ENCODE measurements at regions not wholly inside any gene's neighbourhood (a gene's known extent, or its start where the extent isn't known, plus 50 kb on each side); places are given as distances from the start of the nearest gene placed in this dataset.

DNA sequence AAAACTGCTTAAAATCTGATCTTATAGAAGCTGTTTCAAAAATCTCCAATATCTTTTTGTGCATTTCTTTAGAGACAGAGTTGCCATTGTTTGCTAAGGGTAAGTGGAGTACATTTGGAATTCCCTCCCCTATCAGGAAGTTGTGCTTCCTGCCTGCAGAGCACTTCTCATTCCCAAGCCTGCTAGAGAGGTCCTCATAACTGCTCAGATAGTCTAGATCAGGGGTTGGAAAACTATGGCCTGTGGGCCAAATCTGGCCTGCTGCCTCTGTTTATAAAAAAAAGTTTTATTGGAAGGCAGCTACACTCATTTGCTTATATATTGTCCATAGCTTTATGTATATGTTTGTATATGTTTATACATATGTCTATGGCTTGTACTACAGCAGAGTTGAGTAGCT is 333.7 kb upstream of the PROK2 start:
- DNase-seq, result no peak

DNA sequence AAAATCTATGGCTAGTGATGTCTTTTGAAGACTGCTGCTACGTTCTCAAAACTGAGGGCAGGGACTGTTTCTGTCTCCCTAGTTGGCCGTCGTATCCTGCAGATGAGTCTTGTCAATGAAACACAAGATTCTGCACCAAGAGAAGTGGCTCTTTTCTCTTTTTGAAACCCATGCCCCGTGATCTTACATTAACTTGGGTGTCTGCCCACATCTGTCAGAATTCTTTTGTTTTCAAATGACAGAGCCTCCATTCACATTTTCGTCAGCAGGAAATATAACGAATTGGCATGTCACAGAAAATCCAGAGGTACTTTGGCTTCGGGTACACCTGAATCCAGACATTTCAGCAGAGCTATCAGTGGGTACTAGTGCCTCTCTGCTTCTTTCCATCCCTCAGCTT is 331.3 kb upstream of the PROK2 start:
- DNase-seq, result no peak

DNA sequence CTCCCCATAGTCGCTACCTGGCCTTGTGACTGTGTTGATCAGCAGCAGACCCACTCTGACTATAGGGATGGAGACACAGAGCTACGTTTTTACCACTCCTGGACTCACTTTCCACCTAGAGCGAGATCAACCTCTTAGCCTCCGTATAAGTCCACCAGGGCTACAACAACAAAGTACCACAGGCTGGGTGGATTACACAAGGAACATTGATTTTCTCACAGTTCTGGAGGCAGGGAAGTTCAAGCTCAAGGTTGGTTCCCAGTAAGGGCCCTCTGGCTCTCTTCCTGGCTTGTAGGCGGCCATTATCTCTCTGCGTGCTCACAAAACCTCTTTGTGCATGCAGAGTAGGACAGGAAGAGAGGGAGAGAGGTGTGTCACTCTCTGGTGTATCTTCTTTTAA is 330.4 kb upstream of the PROK2 start:
- no peak for DNase-seq

DNA sequence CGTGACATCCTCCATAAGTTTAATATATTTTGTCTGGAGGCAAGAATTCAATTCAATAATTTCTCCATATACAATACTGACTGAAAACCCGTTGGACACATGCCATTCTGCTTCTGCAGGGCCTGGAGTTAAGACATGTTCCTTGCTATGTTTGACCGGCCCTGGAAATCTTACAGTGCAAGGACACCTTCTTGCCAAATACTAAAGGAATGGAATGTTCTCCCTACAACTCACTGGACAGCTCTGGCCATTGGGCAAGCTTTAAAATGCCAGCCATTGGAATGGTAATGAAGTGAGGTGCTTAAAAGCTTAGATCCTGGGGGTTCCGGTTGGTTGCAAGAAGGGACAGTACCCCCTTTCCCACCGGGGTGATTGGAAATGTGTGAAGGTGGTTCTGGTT is 329.8 kb upstream of the PROK2 start:
- DNase-seq, result no peak

DNA sequence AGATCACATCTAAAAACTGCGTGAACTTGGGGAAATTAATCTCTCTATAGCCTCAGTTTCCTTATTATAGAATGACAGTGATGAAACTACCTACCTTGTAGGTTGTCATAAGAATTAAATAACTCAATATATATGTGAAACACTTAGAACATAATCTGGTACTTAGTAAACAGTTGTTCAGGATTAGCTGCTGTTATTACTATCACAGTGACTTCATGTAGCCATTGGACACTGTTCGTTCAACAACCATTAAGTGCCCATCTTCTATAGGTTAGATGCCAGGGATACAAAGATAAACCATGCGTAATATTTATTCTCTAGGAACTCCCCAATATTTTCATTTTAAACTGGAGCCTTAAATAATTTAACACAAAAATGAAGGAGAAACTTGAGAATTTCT is 329.0 kb upstream of the PROK2 start:
- no peak for DNase-seq

DNA sequence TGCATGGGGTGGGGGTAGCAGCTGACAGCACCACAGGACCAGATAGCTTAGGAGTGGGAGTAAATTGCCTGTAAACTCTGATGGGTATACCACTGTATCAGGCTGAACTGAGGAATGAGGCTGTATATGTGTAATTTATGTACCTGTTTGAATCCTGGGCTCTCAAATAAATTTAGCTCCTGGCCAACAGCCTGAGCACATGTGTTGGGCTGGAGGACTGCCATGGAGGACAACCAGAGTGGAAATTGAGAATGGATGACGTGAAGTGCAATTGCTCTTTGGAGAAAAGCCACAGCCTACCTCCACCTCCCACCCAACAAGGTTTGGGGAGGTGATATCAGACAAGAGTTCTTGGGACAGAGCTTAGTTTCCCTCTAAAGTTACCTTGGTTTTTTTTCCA is 328.6 kb upstream of the PROK2 start:
- no peak for DNase-seq

DNA sequence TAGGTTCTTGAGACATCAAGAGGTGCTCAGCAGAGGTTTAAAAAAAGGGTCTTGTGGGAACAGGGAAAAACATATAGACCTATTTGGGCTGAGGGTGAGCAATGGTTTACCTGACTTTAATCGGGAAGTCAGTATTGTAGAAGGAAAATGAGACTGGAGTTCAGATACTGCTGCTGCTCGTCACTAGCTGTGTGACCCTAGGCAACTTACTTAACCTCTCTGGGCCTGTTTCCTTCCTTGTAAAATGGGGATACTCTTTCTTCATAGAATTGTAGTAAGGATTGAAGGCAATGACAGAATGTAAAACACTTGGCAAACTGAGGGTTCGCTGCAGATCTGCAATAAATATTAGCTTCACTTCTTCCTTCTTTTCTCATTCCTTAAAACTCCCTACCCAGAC is 327.5 kb upstream of the PROK2 start:
- no peak for DNase-seq

DNA sequence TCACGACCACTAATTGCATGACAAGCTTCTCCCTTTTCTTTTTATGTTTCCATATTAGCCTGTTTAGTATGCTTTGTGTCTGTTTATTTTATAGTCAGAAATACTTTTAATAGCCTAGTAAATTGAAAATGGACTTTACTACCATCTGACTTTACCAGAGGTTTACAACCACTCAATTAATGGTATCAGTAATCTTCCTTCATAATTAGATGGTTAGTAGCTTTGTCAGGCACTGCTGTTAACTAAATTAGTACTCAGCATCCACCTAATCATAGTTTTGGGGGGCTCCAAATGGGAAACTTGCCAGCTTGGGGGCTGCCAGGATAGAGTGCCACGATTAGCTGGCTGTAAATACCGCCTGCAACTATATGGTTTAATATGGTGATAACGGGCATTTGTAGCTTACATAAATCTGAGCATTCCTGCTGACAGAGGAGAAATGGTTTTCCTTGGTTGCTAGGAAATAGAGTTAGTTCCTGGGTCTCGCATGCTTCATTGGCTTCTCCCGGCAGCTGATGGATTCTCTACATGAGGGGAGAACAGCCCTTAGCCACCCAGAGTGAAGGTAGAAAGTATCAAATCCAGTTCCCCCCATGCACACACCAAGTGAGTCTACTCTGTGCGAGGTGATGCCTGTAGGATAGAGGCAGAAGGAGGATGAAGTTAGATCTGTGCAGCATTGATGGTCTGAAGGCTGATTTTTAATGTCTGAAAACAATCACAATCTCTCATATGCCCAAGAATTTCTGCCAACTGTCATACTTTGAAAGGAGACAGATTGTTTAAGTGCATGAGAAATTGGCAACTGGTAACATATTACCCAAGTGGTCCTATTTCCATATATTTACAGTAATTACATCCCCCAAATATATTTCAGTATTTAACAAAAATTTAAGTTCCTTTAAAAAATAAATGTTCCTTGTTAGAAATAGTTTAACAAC is 326.6 kb upstream of the PROK2 start:
- no peak for DNase-seq

DNA sequence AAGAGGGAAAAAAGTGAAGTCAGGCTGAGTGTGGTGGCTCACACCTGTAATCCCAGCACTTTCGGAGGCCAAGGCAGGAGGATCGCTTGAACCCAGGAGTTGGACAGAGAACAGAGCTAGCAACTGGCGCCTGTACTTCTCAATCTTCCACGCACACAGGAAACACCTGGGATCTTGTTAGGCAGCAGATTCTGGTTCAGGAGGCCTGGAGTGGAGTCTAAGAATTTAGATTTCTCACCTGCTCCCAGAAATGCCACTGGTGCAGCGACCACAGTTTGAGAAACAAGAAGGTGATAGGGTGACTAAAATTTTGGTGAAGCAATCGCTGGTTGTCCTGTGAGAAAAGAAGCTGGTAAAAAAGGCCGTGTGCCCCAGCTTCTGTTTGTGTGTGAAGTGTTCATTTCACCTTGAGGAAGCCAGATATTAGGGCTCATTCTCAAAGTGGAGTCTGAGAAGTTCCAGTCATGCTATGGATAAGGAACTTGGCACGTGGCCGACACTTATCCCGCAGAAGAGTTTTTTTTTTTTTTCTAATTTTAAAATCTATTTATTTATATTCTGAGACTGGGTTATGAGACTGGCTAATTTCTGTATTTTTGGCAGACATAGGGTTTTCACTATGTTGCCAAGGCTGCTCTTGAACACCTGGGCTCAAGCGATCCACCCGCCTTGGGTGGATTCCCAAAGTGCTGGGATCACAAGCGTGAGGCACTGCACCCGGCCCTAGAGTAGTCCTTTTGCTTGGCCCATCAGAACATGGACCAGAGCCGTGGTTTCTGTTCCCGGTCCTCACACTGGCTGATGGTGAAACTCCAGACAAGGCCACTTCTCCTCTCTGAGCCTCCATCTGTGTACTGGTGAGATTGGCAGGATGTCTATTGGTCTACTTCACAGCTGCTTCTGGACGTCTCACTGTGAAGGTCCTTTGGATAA is 324.6 kb upstream of the PROK2 start:
- DNase-seq, result no peak

DNA sequence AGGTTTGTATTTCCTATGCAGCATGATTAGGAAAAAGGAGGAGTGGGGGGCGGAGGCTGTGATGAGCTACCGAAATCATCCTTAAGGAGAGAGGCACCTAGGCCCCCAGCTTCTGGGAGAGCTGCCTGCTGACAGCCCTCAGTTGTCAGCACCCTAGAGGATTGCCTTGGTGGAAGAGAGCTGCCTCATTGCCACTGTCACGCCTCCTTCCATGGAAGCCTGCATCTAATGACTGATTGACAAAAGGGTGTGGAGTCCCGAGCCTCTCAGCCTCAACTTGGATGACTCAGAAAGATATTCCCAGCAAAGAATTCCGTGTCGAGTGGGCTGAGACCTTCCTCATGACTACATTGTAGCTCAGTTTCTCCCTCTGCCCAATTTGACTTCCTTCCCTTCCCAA is 320.4 kb upstream of the PROK2 start:
- DNase-seq, result no peak

DNA sequence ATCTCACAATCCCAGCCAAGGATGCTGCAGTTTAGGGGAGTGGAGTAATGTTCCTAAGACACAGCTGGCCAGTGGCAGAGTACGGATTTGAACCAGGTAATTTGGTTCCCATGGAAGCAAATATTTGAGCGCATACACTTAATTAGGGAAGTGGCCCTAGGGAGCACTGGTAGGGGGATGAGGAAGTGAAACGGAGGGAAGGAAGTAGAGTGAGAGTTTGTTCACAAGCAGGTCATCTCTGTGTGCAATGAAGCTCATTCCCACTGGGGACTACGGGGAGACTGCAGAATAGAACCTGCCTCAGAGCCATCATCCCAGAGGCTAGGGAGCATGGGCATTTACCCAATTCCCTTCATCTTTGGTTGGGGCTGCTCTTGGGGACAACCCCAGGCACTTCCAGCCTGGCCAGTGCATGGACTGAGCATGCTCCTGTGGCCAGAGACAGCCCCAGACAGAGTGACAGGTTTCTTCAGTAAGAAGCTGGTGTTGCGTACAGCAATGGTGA is 317.2 kb upstream of the PROK2 start:
- DNase-seq, result no peak

DNA sequence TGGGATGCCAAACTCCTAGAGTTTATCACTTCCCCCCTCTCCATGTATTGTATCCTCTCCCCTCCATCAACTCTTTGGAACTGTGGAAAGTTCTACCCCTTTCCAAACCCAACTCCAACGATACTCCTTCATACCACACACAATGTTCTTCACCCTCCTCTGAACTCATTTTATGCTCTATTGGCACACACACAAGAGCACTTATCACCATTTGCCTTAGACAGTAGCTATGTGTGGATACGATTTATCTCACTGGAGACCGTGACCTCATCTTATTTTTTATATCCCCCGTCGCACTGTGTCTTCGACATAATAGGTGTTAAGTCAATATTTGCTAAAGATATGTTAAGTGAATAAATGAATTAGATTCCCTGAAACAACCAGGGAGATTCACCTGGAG is 316.5 kb upstream of the PROK2 start:
- no peak for DNase-seq

DNA sequence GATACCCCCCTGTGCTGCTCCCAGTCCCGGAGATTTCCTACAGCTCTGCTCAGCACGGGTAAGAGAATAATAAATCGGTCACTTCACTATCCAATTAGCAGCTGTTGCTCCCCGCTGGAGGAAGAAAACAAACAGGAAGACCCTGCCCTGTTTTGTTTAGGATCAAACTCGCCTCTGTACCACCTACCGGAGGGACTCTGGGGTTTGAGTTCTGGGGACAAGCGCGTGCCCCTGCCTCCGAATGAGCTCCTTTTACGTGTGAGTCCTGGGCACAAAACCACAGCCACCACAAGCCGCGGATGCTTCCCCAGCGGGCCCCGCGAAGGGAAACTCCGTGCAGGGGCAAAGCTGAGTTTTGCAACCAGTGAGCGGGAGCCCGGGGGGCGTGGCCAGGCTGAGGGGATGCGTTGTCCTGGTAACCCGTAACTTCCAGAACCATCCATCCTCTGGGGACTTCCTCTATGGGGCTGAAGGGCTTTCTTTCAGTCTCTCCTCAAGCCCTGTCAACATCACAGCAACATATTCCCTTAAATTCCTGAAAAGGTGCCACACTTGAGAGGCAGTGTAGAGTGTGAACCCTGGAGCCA is 315.7 kb upstream of the PROK2 start:
- DNase-seq, result peak; percentile 96

DNA sequence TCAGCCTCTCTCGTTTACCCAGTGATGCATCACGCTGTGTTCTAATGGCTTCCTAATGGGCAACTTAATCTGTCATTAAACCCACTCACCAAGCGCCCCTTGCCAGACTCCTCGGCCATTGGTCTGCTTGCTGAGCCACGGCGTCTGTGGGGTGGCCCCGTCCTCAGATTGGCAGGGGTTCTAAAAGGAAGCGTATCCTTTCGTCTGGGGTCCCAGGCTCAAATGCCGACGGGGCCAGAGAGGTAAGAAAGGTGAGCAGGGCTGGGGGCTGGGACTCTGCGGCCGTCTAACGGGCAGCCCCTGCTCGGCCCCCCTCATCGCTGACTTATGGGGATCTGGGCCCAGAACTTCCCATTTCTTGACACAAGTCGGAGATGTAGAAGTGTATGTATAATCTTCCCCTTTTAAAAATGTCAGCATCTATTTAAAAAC is 315.1 kb upstream of the PROK2 start:
- no peak for DNase-seq

DNA sequence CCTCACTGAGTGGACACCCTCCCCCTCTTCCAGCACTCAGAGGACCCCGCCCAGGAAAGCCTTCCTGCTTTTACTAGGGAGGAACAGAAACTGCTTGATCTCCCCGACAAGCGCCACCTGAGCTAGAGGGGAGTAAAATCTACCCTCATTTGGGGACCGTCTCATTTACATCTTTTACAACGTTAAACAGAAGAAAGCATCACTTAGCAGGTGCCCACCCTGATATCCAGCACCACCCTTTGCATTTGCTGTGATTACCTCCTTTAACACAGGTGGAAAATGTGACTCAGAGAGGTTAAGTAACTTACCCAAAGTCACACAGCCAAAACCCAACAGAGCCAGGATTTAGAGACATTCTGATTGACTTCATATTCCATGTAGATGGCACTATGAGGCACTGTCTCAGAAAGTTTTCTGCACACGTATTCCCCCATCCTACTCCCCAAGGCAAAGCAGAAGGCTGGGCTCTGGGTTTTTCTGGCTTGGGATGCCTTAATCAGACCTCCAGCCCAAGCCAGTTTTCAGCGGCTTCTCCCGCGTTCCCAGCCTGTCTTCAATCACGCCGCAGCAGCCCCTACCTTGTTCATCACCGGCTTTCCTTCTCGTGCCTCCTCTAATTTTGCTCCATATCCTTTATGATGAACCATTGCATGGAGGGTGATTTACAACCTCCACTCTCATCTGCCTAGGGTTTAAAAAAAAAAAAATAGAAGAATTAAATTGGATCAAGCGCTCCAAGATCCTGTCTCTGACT is 314.6 kb upstream of the PROK2 start:
- peak; percentile 20 for DNase-seq

DNA sequence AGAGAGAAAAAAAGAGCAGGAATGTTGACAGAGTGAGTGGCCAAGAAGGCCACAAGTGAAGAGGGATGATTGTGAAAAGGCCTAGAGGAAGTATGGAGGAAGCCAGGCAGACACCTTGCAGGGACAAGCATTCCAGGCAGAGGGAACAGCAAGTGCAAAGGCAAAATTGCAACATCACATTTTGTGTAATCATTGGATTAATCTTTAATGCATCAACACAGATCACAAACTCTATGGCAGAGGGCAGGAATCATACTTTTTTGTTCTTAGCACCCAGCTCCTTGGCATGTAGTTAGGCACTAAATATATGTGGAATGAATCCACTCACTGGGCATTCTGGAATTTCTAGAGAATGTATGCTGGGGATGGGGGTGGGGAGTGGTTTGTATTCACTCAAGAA is 312.1 kb upstream of the PROK2 start:
- no peak for DNase-seq

DNA sequence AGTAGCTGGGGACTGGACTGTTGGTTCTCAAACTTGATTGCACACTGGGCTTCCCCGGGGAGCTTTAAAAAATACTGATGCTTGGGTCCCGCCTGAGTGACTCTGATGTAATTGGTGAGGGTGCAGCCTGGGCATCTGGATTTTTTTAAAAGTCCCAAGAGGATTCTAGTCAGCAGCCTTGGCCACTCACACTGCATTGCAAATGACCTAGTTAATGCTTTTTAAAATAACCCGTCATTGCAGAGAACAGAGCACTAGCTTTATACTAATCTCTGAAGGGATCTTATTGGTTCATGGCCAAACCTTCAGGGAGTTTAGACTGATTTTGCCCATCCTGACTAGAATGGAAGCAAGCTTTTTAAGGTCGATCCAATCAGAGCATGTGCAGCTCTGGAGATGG is 310.6 kb upstream of the PROK2 start:
- no peak for DNase-seq

DNA sequence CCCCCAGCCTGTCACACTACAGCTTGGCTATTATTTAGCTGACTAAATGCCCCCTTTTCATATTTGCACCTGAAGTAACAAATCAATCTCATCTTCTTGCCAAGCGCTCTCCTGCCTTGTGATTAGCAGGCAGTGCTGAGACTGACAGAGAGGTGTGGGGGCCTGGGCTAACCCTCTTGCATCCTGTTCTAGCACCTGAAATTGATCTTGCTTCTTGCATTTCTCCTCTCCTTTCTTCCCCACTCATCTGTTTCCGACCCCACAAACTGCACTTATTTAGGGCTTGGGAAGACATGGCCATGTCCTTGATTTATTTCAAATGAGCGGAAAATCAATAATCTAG is 309.0 kb upstream of the PROK2 start:
- no peak for DNase-seq

DNA sequence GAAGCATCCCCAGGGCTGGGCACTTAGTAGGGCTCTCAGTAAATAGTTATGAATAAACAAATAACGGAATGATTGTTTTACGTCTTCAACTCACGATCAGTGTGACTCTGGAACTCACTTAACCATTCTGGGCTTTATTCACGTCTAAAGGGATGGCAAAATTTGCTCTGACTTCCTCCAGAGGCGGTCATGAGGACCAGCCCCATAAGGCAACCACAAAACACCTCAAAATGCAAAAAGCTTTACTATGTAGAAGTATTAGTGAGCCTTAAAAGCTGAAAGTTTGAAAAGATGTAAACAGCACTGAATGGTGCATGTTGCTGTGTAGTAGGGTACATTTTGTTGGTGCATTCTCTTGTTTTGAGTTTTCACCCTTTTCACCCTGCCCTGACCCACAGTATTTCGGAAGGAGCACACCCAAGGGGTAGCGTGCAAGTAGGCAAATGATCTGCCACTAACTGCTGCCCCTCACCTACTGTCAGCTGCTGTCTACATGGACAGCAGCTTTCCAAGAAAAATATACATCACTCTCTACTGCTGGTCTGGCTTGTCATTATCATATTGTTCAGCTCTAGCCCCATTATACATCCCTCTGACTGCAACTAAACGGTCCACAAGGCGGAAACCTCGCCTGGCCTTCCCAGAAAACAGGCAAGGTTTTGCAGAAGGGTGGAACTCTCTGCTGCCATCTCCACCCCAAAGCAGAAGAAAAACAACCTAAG is 308.5 kb upstream of the PROK2 start:
- no peak for DNase-seq

DNA sequence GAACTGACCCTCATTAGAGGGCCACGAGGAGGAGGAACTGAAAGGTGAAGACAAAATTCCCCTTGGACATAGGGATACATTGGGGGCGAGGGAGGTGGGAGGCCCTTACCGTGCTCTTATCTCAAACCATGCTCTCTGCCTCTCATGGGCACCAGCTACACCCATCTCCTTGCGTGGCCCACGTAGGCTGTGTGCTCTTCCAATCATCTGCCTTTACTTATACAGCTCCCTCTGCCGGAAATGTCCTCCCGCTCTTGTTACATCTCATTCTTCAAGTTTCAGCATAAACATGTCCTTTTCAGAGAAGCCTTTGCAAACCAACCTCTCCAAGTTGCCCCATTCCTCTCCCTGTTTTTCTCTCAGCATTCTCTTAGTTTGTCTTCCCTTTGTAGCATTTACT is 307.8 kb upstream of the PROK2 start:
- no peak for DNase-seq

DNA sequence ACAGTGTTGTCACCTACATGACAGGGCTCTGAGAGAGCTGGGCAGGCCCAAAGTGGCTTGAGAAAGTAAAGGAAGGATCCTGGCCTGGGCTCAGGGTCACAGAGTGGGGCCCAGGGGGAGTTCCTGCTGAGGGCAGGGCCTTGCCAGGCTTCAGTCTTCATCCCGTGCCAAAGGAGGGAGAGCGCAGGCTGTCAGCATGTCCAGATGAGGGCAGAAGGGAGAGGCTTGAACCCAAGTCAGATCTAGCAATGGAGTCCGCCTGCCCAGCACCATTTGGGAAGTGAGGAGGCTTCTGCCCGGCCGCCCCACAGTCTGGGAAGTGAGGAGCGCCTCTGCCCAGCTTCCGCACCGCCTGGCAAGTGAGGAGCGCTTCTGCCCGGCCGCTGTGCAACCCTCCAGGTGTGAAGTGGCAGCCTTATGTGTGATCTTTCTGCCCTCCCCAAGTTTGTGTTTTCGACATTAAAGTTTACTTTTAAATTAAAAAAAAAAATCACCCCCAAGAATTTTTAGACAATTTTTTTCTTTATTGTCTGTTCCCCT is 303.6 kb upstream of the PROK2 start:
- no peak for DNase-seq

DNA sequence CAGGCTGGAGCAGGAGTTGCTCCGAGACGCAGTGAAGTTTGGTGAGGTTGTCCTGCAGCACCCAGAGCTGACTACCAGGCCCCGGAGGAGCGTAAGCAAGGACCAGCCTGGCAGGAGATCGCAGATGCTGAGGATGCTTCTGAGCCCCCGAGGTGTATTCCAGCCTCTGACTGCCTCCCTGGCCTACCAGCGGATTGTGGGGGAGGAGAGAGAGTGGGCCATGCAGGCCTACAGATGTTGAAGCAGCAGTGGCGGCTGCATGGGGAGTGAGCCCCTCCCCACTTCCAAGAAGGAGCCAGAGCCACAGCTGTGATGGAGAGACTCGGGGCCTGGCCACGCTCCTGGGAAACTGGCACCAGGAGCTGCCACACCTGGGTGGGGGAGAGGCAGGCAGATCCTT is 302.5 kb upstream of the PROK2 start:
- no peak for DNase-seq
